Neural crest cell (in vitro differentiated cells): ENCODE measurements at regions not wholly inside any gene's neighbourhood (a gene's known extent, or its start where the extent isn't known, plus 50 kb on each side); places are given as distances from the start of the nearest gene placed in this dataset.
"Not testable (repeated sequence)": the region's sequence is repeated elsewhere in the genome, so short reads cannot be mapped to it uniquely, and the experiment has no call there.

Source experiments
- DNase-seq: peaks from one replicate; pipeline ENCODE4 v3.0.0; 2021; ENCODE audit warnings: low read depth, mixed read lengths, low spot score
- H3K27ac Mint-ChIP-seq: one replicate; pipeline ENCODE4 v1.8.0; 2021; ENCODE audit warnings: mild to moderate bottlenecking, mixed read lengths; ENCODE audit not compliant: unreplicated experiment
- H3K27me3 Mint-ChIP-seq: 2 replicates; pipeline ENCODE4 v1.8.0; 2021; ENCODE audit warnings: low read depth, mild to moderate bottlenecking, mixed read lengths
- H3K36me3 Mint-ChIP-seq: 2 replicates; pipeline ENCODE4 v1.8.0; 2021; ENCODE audit warnings: low read depth, mild to moderate bottlenecking, mixed read lengths
- H3K4me1 Mint-ChIP-seq: 2 replicates; pipeline ENCODE4 v1.8.0; 2021; ENCODE audit warnings: mixed read lengths
- H3K4me3 Mint-ChIP-seq: one replicate; pipeline ENCODE4 v1.8.0; 2021; ENCODE audit warnings: mild to moderate bottlenecking, mixed read lengths
- H3K9me3 Mint-ChIP-seq: 2 replicates; pipeline ENCODE4 v1.8.0; 2021; ENCODE audit warnings: mixed read lengths
- CTCF ChIP-seq: fragments of 200-600 bp; sonication (generic); conservative IDR thresholded peaks from 2 replicates; pipeline ENCODE4 v1.5.0; 2021; ENCODE audit warnings: antibody characterized with exemption, mild to moderate bottlenecking

GRCh38 chr6:166253778-166254204 is 54.4 kb downstream of the PRR18 start:
- no peak for DNase-seq
- no peaks in the 10 kb centered on the region for H3K9me3 Mint-ChIP-seq
- no peak overlapping the region for H3K27ac Mint-ChIP-seq
- TF ChIP-seq CTCF, result no peak
- peaks cover 71% of the 10 kb centered on the region for H3K27me3 Mint-ChIP-seq
- H3K4me3 Mint-ChIP-seq, result peak overlapping the region; percentile 59
- peaks cover 4% of the 10 kb centered on the region for H3K4me1 Mint-ChIP-seq
- no peaks in the 10 kb centered on the region for H3K36me3 Mint-ChIP-seq

- H3K36me3 Mint-ChIP-seq, result no peaks in the 10 kb centered on the region
- peak overlapping the region; percentile 80 for H3K4me3 Mint-ChIP-seq
- TF ChIP-seq CTCF, result peak; percentile 13
- H3K27me3 Mint-ChIP-seq, result peaks cover 66% of the 10 kb centered on the region
- peaks cover 4% of the 10 kb centered on the region for H3K4me1 Mint-ChIP-seq
- no peaks in the 10 kb centered on the region for H3K9me3 Mint-ChIP-seq
- H3K27ac Mint-ChIP-seq, result no peak overlapping the region
- DNase-seq, result peak; percentile 29
Observed at GRCh38 chr6:166253281-166253681, 54.9 kb downstream of the PRR18 start.

GRCh38 chr6:166252601-166253000 is 55.6 kb downstream of the PRR18 start:
- no peak for TF ChIP-seq CTCF
- Mint-ChIP-seq H3K4me1 (peaks cover 4% of the 10 kb centered on the region), H3K4me3 (no peak overlapping the region), H3K36me3 (no peaks in the 10 kb centered on the region), H3K27me3 (peaks cover 61% of the 10 kb centered on the region), H3K27ac (no peak overlapping the region), H3K9me3 (no peaks in the 10 kb centered on the region)
- DNase-seq, result no peak

- Mint-ChIP-seq H3K27ac (no peak overlapping the region), H3K4me1 (peaks cover 4% of the 10 kb centered on the region), H3K4me3 (peak overlapping the region; percentile 61), H3K9me3 (no peaks in the 10 kb centered on the region), H3K27me3 (peaks cover 56% of the 10 kb centered on the region), H3K36me3 (no peaks in the 10 kb centered on the region)
- TF ChIP-seq CTCF, result no peak
- no peak for DNase-seq
Observed at GRCh38 chr6:166251655-166252054, 56.5 kb downstream of the PRR18 start.

- Mint-ChIP-seq H3K4me1 (peaks cover 4% of the 10 kb centered on the region), H3K9me3 (no peaks in the 10 kb centered on the region), H3K27ac (no peak overlapping the region), H3K4me3 (peak overlapping the region; percentile 61), H3K36me3 (no peaks in the 10 kb centered on the region), H3K27me3 (peaks cover 56% of the 10 kb centered on the region)
- TF ChIP-seq CTCF, result no peak
- no peak for DNase-seq
Observed at GRCh38 chr6:166251211-166251610, 57.0 kb downstream of the PRR18 start.

GRCh38 chr6:166249061-166249785 is 59.0 kb downstream of the PRR18 start:
- H3K4me1 Mint-ChIP-seq, H3K9me3 Mint-ChIP-seq, DNase-seq, H3K4me3 Mint-ChIP-seq, H3K27ac Mint-ChIP-seq, H3K36me3 Mint-ChIP-seq: not testable (repeated sequence)
- peaks cover 49% of the 10 kb centered on the region for H3K27me3 Mint-ChIP-seq
